ENCODE measurements at regions not wholly inside any gene's neighbourhood (a gene's known extent, or its start where the extent isn't known, plus 50 kb on each side); places are given as distances from the start of the nearest gene placed in this dataset.

- TF ChIP-seq CTCF (optimal IDR thresholded peaks at IDR 0.05 in 1 of 3, IDR thresholded peaks at IDR 0.05 in 1 of 3, conservative IDR thresholded peaks at IDR 0.05 in 1 of 3; ENCODE audit: extremely low read depth in 1 of 3, insufficient read depth in 2 of 3, low read length in 3 of 3) = no peak
- TF ChIP-seq EZH2 (IDR thresholded peaks at IDR 0.05; ENCODE audit: low read length) = no peak
Measured at GRCh38 chr15:92545996-92546395, 109.6 kb downstream of the FAM174B start.

Measured in keratinocyte (primary cell).